GM13976 (cell line): ENCODE measurements at regions not wholly inside any gene's neighbourhood (a gene's known extent, or its start where the extent isn't known, plus 50 kb on each side); places are given as distances from the start of the nearest gene placed in this dataset.

Source experiments
- DNase-seq: peaks from one replicate; pipeline ENCODE4 v3.0.0; 2012; ENCODE audit warnings: low spot score
- CTCF ChIP-seq: IDR thresholded peaks from 2 replicates; pipeline ENCODE4 v1.5.1; 2012; ENCODE audit warnings: borderline replicate concordance, mild to moderate bottlenecking; ENCODE audit not compliant: insufficient read depth; ENCODE audit errors: extremely low read depth, missing control alignments, control extremely low read depth
- in situ Hi-C: fragments of 300-500 bp; cut with MboI; formaldehyde crosslinking; loops from one replicate; pipeline ENCODE4 v1.12.0; 2022; ENCODE audit warnings: low sequenced_read_pairs, mixed read lengths, inconsistent platforms; ENCODE audit not compliant: unreplicated experiment

GRCh38 chr3:13215940-13216546 lies 142.8 kb upstream of the IQSEC1 start:
- in situ Hi-C loops: no loop called here
- no peak for TF ChIP-seq CTCF
- no peak for DNase-seq

GRCh38 chr3:13214847-13215472 lies 141.7 kb upstream of the IQSEC1 start:
- DNase-seq: no peak
- no peak for TF ChIP-seq CTCF
- in situ Hi-C loops: no loop called here

- in situ Hi-C loops: no loop called here
- no peak for TF ChIP-seq CTCF
- no peak for DNase-seq
Observed at GRCh38 chr3:13213911-13214846, 140.9 kb upstream of the IQSEC1 start.

GRCh38 chr3:13213490-13213889 lies 140.3 kb upstream of the IQSEC1 start:
- in situ Hi-C loops: no loop called here
- no peak for TF ChIP-seq CTCF
- DNase-seq: no peak

GRCh38 chr3:13211605-13212210 lies 138.5 kb upstream of the IQSEC1 start:
- no peak for TF ChIP-seq CTCF
- in situ Hi-C loops: no loop called here
- DNase-seq: no peak
